Liver (tissue), 3 donors: ENCODE measurements at regions not wholly inside any gene's neighbourhood (a gene's known extent, or its start where the extent isn't known, plus 50 kb on each side); places are given as distances from the start of the nearest gene placed in this dataset.

ENCODE experiments used
- ATF3 ChIP-seq: IDR thresholded peaks from 2 replicates; pipeline ENCODE4 v1.6.1; 2016; ENCODE audit warnings: antibody characterized with exemption
- CTCF ChIP-seq: fragments of 150-350 bp; IDR thresholded peaks from 2 replicates; pipeline ENCODE4 v1.5.1; 2017; ENCODE audit warnings: improper control_type of control experiment, low read depth, low read length; ENCODE audit not compliant: missing input control
- HNF4A ChIP-seq, 2 donors: conservative IDR thresholded peaks; 2 replicates each; pipeline ENCODE4 v1.6.1; 2016; ENCODE audit warnings: antibody characterized with exemption in 2 of 2, mild to moderate bottlenecking in 2 of 2
- HNF4G ChIP-seq: IDR thresholded peaks from 2 replicates; pipeline ENCODE4 v1.6.1; 2016; ENCODE audit warnings: antibody characterized with exemption
- MAX ChIP-seq: IDR thresholded peaks from 2 replicates; pipeline ENCODE4 v1.6.1; 2016; ENCODE audit warnings: antibody characterized with exemption
- RAD21 ChIP-seq, 2 donors: IDR thresholded peaks; 2 replicates each; pipeline ENCODE4 v1.6.1; 2016; ENCODE audit warnings: antibody characterized with exemption in 2 of 2, mild to moderate bottlenecking in 2 of 2
- REST ChIP-seq: IDR thresholded peaks from 2 replicates; pipeline ENCODE4 v1.6.1; 2016; ENCODE audit warnings: antibody characterized with exemption, mild to moderate bottlenecking
- RXRA ChIP-seq, 2 donors: IDR thresholded peaks; 2 replicates each; pipeline ENCODE4 v1.6.1; 2017 to 2018; ENCODE audit warnings: antibody characterized with exemption in 2 of 2, mild to moderate bottlenecking in 1 of 2
- TAF1 ChIP-seq: conservative IDR thresholded peaks from 2 replicates; pipeline ENCODE4 v1.6.1; 2016; ENCODE audit warnings: antibody characterized with exemption, mild to moderate bottlenecking
- YY1 ChIP-seq: IDR thresholded peaks from 2 replicates; pipeline ENCODE4 v1.6.1; 2016; ENCODE audit warnings: antibody characterized with exemption, mild to moderate bottlenecking
- ZBTB33 ChIP-seq: IDR thresholded peaks from 2 replicates; pipeline ENCODE4 v1.6.1; 2016; ENCODE audit warnings: antibody characterized with exemption
- donor health status: healthy.
- donor health status: healthy.

- no peak for TF ChIP-seq CTCF
- peak; percentile 55 to 77 for TF ChIP-seq HNF4A (conservative IDR thresholded peaks at IDR 0.05)
- no peak for TF ChIP-seq HNF4G
- TF ChIP-seq TAF1, result no peak
- TF ChIP-seq MAX, result peak; percentile 51
- peak; percentile 90 to 91 for TF ChIP-seq RXRA (IDR thresholded peaks at IDR 0.05)
- TF ChIP-seq ATF3, result peak; percentile 22
- TF ChIP-seq REST, result peak; percentile 80
- peak; percentile 50 for TF ChIP-seq ZBTB33
- TF ChIP-seq RAD21 (IDR thresholded peaks at IDR 0.05), result peak; percentile 60 to 70
- peak; percentile 79 for TF ChIP-seq YY1
Measured at GRCh38 chr15:53212785-53213184, 422.6 kb upstream of the ONECUT1 start.
